Suprapubic skin (tissue), 4 donors: ENCODE measurements at regions not wholly inside any gene's neighbourhood (a gene's known extent, or its start where the extent isn't known, plus 50 kb on each side); places are given as distances from the start of the nearest gene placed in this dataset.

Source experiments
- EP300 ChIP-seq: sonication (generic); formaldehyde crosslinking; IDR thresholded peaks from one replicate; pipeline ENCODE4 v1.6.1; 2017; ENCODE audit warnings: antibody characterized with exemption
- POLR2A ChIP-seq, 2 donors: fragments of 450-650 bp; IDR thresholded peaks; one replicate each; pipeline ENCODE4 v1.6.1; 2017; ENCODE audit warnings: antibody characterized with exemption in 2 of 2, mild to moderate bottlenecking in 2 of 2, moderate library complexity in 2 of 2
- POLR2AphosphoS5 ChIP-seq, 3 donors: sonication (generic); formaldehyde crosslinking; IDR thresholded peaks; one replicate each; pipeline ENCODE4 v1.6.1; 2017; ENCODE audit warnings: antibody characterized with exemption in 3 of 3
- TF ChIP-seq, protein P1 (sequence below), 2 donors: fragments of 200-600 bp in 1 of 2; fragments of 450-650 bp in 1 of 2; sonication (generic) in 1 of 2; IDR thresholded peaks; one replicate each; pipeline ENCODE4 v1.5.1; 2016 to 2019; ENCODE audit warnings: antibody characterized with exemption in 2 of 2, mild to moderate bottlenecking in 1 of 2, moderate library complexity in 1 of 2

DNA sequence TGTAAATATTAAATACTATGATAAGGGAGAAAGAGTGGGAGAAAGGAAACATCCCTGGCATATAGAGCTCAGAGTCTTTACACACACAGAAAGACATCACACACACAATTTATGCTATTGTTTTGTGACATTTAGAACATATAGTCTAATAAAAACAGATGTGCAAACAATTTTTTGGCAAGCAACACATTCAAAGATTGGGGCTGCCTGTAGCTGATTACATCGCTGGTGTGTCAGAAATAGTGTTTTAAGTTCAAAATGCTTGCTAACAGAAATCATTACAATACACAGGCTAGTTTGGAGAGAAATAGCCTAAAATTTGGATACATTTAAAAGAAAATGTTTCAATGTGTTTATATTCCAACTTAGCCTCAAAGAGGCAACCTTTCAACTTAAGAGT lies 256.7 kb upstream of the NPVF start:
- no peak for TF ChIP-seq POLR2A (IDR thresholded peaks at IDR 0.05)
- TF ChIP-seq, protein P1, sequence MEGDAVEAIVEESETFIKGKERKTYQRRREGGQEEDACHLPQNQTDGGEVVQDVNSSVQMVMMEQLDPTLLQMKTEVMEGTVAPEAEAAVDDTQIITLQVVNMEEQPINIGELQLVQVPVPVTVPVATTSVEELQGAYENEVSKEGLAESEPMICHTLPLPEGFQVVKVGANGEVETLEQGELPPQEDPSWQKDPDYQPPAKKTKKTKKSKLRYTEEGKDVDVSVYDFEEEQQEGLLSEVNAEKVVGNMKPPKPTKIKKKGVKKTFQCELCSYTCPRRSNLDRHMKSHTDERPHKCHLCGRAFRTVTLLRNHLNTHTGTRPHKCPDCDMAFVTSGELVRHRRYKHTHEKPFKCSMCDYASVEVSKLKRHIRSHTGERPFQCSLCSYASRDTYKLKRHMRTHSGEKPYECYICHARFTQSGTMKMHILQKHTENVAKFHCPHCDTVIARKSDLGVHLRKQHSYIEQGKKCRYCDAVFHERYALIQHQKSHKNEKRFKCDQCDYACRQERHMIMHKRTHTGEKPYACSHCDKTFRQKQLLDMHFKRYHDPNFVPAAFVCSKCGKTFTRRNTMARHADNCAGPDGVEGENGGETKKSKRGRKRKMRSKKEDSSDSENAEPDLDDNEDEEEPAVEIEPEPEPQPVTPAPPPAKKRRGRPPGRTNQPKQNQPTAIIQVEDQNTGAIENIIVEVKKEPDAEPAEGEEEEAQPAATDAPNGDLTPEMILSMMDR (IDR thresholded peaks at IDR 0.05) = no peak
- TF ChIP-seq POLR2AphosphoS5 (IDR thresholded peaks at IDR 0.05) = no peak
- no peak for TF ChIP-seq EP300
